DND-41 (cell line): ENCODE measurements at regions not wholly inside any gene's neighbourhood (a gene's known extent, or its start where the extent isn't known, plus 50 kb on each side); places are given as distances from the start of the nearest gene placed in this dataset.

Experiments used
- ATAC-seq: fragments of 200-7000 bp; cut with Tn5 transposase; 3 replicates; pipeline ENCODE4 v1.9.1; 2021; ENCODE audit warnings: low read depth; ENCODE audit not compliant: insufficient read depth
- DNase-seq: peaks from one replicate; pipeline ENCODE4 v3.0.0-alpha.2; 2020
- H2AFZ ChIP-seq: 2 replicates; pipeline ENCODE4 v1.6.0; 2012; ENCODE audit warnings: low read depth, low read length
- H3K27ac ChIP-seq: 2 replicates; pipeline ENCODE4 v1.5.1; 2012; ENCODE audit warnings: low read length, inconsistent platforms
- H3K27me3 ChIP-seq: fragments of 200-600 bp; sonication (generic); 2 replicates; pipeline ENCODE4 v1.6.0; 2012; ENCODE audit warnings: low read length, mild to moderate bottlenecking, inconsistent platforms; ENCODE audit not compliant: insufficient read depth, poor library complexity
- H3K36me3 ChIP-seq: 2 replicates; pipeline ENCODE4 v1.5.1; 2012; ENCODE audit warnings: low read length, inconsistent platforms; ENCODE audit not compliant: insufficient read depth
- H3K4me1 ChIP-seq: 2 replicates; pipeline ENCODE4 v1.5.1; 2012; ENCODE audit warnings: mild to moderate bottlenecking, low read length; ENCODE audit not compliant: insufficient read depth
- H3K4me2 ChIP-seq: 2 replicates; pipeline ENCODE4 v1.6.0; 2012; ENCODE audit warnings: mild to moderate bottlenecking, moderate library complexity, low read length, inconsistent platforms; ENCODE audit not compliant: insufficient read depth
- H3K4me3 ChIP-seq, 2 experiments: fragments of 200-600 bp in 1 of 2; shearing (Covaris generic) in 1 of 2; 2 replicates each; pipeline ENCODE4 v1.5.1; 2012 to 2016; ENCODE audit warnings: inconsistent platforms in 2 of 2, low read length in 2 of 2, mild to moderate bottlenecking in 2 of 2, low read depth in 1 of 2, moderate library complexity in 1 of 2
- H3K79me2 ChIP-seq: 2 replicates; pipeline ENCODE4 v1.6.0; 2012; ENCODE audit warnings: low read length, inconsistent platforms; ENCODE audit not compliant: insufficient read depth
- H3K9ac ChIP-seq: 2 replicates; pipeline ENCODE4 v1.6.0; 2012; ENCODE audit warnings: low read depth, mild to moderate bottlenecking, inconsistent platforms, low read length, moderate library complexity
- H3K9me3 ChIP-seq: 2 replicates; pipeline ENCODE4 v1.5.1; 2012; ENCODE audit warnings: low read length, moderate library complexity, mild to moderate bottlenecking, inconsistent platforms; ENCODE audit not compliant: insufficient read depth, severe bottlenecking
- H4K20me1 ChIP-seq: 2 replicates; pipeline ENCODE4 v1.6.0; 2012; ENCODE audit warnings: low read length; ENCODE audit not compliant: insufficient read depth
- EZH2 ChIP-seq: IDR thresholded peaks from 3 replicates; pipeline ENCODE4 v1.6.1; 2012; ENCODE audit warnings: borderline replicate concordance, low read depth, mild to moderate bottlenecking, moderate library complexity, low read length, inconsistent platforms; ENCODE audit not compliant: severe bottlenecking
- TF ChIP-seq, protein P1 (sequence below): IDR thresholded peaks from 2 replicates; pipeline ENCODE4 v1.5.1; 2012; ENCODE audit warnings: borderline replicate concordance, low read length, moderate library complexity, mild to moderate bottlenecking; ENCODE audit not compliant: poor library complexity, severe bottlenecking; ENCODE audit errors: extremely low read depth

DNA sequence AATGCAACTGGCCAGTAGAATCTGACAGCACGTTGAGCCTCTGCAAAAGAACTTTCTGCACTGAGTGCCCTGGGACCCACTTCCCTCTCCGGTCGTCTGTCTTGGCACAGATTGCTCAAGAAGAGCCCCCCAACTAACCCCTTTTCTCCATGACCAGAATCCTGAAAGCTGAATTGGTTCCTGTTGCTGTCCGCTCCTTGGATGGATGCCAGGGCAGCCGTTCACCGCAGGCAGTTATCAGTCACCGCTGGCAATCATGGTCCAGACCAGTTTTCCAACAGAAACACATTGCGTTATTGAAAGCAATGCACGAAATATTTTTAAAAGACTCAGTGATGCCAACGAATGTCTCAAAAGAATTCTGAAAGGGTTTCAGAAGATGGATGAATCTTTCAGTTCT, 733.7 kb upstream of the FRG1 start:
- Histone ChIP-seq H3K4me1 (no peaks in the 10 kb centered on the region), H3K27me3 (no peaks in the 10 kb centered on the region), H3K36me3 (no peaks in the 10 kb centered on the region), H2AFZ (no peak overlapping the region), H3K79me2 (no peaks in the 10 kb centered on the region), H3K27ac (no peak overlapping the region), H4K20me1 (no peaks in the 10 kb centered on the region), H3K4me2 (no peak overlapping the region), H3K9me3 (no peaks in the 10 kb centered on the region), H3K4me3 (no peak overlapping the region), H3K9ac (no peak overlapping the region)
- TF ChIP-seq EZH2, result no peak
- TF ChIP-seq, protein P1, sequence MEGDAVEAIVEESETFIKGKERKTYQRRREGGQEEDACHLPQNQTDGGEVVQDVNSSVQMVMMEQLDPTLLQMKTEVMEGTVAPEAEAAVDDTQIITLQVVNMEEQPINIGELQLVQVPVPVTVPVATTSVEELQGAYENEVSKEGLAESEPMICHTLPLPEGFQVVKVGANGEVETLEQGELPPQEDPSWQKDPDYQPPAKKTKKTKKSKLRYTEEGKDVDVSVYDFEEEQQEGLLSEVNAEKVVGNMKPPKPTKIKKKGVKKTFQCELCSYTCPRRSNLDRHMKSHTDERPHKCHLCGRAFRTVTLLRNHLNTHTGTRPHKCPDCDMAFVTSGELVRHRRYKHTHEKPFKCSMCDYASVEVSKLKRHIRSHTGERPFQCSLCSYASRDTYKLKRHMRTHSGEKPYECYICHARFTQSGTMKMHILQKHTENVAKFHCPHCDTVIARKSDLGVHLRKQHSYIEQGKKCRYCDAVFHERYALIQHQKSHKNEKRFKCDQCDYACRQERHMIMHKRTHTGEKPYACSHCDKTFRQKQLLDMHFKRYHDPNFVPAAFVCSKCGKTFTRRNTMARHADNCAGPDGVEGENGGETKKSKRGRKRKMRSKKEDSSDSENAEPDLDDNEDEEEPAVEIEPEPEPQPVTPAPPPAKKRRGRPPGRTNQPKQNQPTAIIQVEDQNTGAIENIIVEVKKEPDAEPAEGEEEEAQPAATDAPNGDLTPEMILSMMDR, result no peak
- no peak for ATAC-seq
- no peak for DNase-seq

DNA sequence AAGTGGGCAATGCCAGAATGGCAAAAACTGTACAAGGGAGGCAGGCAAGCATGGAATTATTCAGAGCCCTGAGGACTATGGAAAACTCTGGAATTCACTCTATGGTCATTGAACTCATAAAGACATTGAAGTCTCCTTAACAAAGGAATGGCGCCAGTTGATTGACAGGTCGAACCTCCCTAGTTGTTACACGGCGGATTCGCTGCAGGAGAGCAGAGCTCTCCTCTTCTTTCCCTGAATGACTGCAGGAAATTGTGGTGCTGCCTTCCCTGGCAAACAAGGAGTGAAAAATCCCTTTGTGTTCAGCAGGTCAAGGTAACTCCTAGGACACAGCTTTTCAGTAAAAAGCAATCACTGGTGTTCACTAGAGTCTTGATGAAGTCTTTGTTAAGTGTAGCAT, 732.8 kb upstream of the FRG1 start:
- TF ChIP-seq EZH2, result no peak
- TF ChIP-seq, protein P1, result no peak
- Histone ChIP-seq H3K27me3 (no peaks in the 10 kb centered on the region), H3K9me3 (no peaks in the 10 kb centered on the region), H3K4me1 (no peaks in the 10 kb centered on the region), H3K4me2 (no peak overlapping the region), H4K20me1 (no peaks in the 10 kb centered on the region), H3K4me3 (no peak overlapping the region), H3K27ac (no peak overlapping the region), H3K36me3 (no peaks in the 10 kb centered on the region), H2AFZ (no peak overlapping the region), H3K79me2 (no peaks in the 10 kb centered on the region), H3K9ac (no peak overlapping the region)
- no peak for ATAC-seq
- no peak for DNase-seq

DNA sequence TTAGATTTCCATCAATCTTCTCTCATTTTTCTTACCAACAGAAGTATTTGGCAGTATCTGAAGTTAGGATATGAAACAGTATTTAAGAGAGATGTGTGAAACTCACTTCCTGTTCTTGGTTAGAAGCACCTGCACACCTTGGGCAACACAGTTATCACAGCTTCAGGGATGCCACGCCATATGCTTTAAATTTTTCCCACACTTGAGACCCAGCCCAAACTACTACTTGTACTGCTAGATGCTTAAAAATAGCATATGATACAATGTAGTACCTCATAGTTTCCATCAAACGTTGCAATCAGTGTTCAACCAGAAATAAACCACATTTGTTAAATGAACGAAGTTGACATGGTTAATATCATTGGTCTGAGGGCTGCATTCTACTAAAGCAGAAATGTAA, 725.1 kb upstream of the FRG1 start:
- Histone ChIP-seq H2AFZ (no peak overlapping the region), H3K4me1 (no peaks in the 10 kb centered on the region), H3K27ac (no peak overlapping the region), H3K36me3 (no peaks in the 10 kb centered on the region), H3K4me2 (no peak overlapping the region), H4K20me1 (no peaks in the 10 kb centered on the region), H3K9me3 (no peaks in the 10 kb centered on the region), H3K27me3 (no peaks in the 10 kb centered on the region), H3K9ac (no peak overlapping the region), H3K79me2 (no peaks in the 10 kb centered on the region), H3K4me3 (no peak overlapping the region)
- TF ChIP-seq EZH2, result no peak
- TF ChIP-seq, protein P1, result no peak
- DNase-seq (no peak), ATAC-seq (no peak; the same call in 2 of the 3 replicates)

DNA sequence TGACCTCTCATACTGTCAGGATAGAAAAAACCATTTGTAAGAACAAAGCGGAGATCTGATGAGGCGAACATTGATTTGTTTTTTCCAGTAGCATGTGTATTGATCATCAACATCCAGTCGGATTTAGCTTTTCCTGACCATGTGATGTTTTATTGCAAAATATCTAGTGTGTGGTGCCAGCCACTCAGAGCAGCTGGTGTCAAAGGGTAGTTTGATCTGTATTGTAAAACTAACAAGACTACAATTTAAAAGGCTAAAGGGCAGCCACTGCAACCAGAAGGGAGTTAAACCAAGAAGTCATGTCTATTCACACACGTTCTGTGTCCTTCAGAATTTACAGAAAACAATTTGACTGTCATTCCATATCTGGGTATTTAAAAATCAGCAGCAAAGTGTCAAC, 719.0 kb upstream of the FRG1 start:
- no peaks in the 10 kb centered on the region for H4K20me1 ChIP-seq
- H3K79me2 ChIP-seq, result no peaks in the 10 kb centered on the region
- H3K36me3 ChIP-seq, result no peaks in the 10 kb centered on the region
- ATAC-seq (no peak), DNase-seq (no peak)
- TF ChIP-seq, protein P1, result no peak
- no peak for TF ChIP-seq EZH2
- no peaks in the 10 kb centered on the region for H3K27me3 ChIP-seq
- H3K9ac ChIP-seq, result no peak overlapping the region
- no peaks in the 10 kb centered on the region for H3K9me3 ChIP-seq
- H3K4me3 ChIP-seq, result no peak overlapping the region
- H3K27ac ChIP-seq, result no peak overlapping the region
- H3K4me1 ChIP-seq, result no peaks in the 10 kb centered on the region
- no peak overlapping the region for H2AFZ ChIP-seq
- no peak overlapping the region for H3K4me2 ChIP-seq
